Left lobe of liver (tissue), 2 donors: ENCODE measurements at regions not wholly inside any gene's neighbourhood (a gene's known extent, or its start where the extent isn't known, plus 50 kb on each side); places are given as distances from the start of the nearest gene placed in this dataset.

ENCODE experiments used
- ATAC-seq: fragments of 200-7000 bp; cut with Tn5 transposase; one replicate; pipeline ENCODE4 v1.9.1; 2020; ENCODE audit warnings: mild to moderate bottlenecking, moderate library complexity
- DNase-seq: peaks from one replicate; pipeline ENCODE4 v3.0.0-alpha.2; 2020; ENCODE audit warnings: low spot score
- donor health status: DM: no; HTN: no; CAD: no; lungs with moderate emphysema.
- donor health status: DM: no; HTN: yes; CAD: no.

DNA sequence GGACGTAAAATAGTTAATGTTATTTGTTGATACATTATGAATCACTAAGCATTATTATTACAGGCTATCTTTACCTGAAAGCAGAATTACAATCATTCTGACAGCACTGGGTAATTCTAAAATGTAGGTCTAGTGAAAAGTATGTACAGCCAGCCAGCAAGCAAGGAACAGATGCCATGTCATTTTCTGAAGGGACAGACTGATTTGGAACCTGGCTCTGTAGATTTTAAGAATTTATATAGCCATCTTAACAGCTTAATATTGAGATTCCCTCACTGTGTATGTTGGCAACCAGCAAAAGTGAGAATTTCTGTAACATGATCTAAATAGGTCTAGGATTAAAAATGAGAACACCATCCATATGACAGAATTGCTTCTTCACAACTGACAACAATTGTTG lies 359.4 kb downstream of the ZIC4 start:
- ATAC-seq (no peak), DNase-seq (no peak)

- DNase-seq (no peak), ATAC-seq (no peak)
Observed at GRCh38 chr3:147038481-147038880, 367.9 kb downstream of the ZIC4 start.

DNA sequence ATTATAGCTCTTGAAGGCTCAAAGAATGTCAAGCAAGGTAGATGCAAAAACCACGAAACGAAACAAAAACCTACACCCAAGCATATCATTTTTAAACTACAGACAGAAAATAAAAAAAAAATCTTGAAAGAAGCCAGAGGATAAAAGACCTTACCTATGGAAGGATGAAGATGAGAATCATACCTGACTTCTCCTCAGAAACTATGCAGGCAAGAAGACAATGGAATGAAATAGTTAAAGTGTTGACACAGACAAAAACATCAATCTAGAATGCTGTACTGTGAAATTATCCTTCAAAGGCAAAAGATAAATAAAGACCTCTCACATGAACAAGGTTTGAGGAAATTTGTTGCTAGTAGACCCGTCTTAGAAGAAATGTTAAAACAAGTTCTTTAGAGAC lies 372.0 kb downstream of the ZIC4 start:
- ATAC-seq (no peak), DNase-seq (no peak)

- no peak for DNase-seq
Observed at GRCh38 chr3:147030274-147030673, 376.1 kb downstream of the ZIC4 start.

DNA sequence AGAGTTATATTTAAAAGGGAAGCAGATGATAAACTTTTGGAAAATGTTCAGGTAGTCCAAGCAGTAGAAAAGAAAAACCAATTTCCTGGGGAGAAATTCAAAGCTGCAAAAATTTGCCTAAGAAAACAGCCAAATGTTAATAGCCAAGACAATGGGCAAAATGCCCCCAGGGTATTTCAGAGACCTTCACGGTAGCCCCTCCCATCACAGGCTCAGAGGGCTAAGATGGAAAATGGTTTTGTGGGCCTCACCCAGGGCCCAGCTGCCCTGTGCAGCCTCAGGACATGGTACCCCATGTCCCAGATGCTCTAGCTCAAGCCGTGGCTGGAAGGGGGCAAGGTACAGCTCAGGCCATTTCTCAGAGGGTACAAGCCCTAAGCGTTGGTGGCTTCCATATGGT lies 391.0 kb downstream of the ZIC4 start:
- no peak for DNase-seq
- ATAC-seq: no peak

More at GRCh38 chr3:147030274-147030673, 376.1 kb downstream of the ZIC4 start:
- no peak for ATAC-seq

DNA sequence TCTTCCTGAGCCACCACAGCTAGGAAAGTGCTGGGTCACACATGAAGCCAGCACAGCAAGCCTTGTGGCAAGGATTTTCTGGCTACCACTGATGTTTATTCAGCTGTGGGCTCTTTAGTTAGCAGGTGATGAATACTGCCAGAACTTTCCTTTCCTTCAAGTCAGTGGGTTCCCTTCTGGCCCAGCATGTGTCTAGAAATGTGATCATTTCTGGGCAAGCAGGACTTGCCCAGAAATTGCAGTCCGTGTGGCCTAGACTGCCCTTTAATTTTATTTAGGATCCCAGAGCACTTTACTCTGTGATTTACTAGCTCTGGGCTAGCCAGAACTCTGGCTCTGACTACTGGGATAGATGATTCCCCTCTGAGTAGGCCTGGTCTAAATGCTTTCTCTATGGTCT lies 397.5 kb downstream of the ZIC4 start:
- DNase-seq (no peak), ATAC-seq (no peak)

- no peak for ATAC-seq
- DNase-seq: no peak
Observed at GRCh38 chr3:147008458-147008857, 397.9 kb downstream of the ZIC4 start.

DNA sequence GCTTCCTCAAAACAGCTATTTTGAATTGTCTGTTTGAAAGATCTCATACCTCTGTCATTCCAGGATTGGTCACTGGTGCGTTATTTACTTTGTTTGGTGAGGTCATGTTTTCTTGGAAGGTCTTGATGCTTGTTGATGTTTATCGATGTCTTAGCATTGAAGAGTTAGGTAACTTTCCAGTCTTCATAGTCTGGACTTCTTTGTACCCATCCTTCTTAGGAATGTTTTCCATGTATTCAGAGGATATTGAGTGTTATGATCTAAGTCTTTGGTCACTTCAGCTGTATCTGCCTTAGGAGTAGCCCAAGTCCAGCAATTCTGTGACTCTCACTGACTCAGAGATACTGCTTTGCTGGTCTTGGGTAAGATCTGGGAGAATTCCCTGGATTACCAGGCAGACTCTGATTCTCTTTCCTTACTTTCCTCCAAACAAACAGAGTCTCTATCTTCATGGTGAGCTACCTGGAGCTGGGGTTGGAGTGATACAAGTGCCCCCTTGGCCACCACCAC lies 398.6 kb downstream of the ZIC4 start:
- ATAC-seq: no peak
- no peak for DNase-seq

DNA sequence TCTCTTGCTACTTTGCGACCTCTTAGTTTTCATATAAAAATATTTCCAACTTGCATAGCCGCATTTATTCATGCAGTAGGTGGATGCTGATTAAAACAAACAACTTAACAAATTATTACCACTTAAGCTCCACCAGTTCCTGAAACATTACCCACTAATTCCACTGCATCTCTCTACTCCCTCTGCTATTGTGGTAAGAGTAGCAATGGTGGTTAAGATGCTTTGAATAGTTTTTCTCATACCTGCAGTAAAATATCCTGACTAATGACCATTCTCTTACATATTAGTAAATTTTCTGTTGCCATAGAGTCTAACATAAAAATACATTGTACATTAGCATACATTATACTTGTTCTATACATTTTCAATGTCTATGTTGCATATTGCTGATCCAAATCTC lies 397.6 kb upstream of the PLSCR5 start:
- DNase-seq (no peak), ATAC-seq (no peak)

DNA sequence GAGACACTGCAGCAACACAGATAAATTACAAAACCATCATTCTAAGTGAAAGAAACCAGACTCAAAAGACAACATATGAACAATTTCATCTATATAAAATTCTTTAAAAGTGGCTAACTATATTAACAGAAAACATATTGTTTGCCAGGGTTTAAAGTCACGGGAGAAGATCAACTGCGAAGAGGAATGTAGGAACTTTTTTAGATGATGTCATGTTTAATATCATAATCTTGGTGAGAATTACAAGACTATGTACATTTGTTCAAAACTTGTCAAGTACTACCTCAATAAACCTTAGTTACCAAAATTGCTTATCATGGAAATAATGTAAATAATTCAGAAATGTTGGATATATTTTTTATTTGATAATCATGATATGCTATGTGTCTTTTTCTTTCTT lies 395.1 kb upstream of the PLSCR5 start:
- DNase-seq (no peak), ATAC-seq (no peak)

DNA sequence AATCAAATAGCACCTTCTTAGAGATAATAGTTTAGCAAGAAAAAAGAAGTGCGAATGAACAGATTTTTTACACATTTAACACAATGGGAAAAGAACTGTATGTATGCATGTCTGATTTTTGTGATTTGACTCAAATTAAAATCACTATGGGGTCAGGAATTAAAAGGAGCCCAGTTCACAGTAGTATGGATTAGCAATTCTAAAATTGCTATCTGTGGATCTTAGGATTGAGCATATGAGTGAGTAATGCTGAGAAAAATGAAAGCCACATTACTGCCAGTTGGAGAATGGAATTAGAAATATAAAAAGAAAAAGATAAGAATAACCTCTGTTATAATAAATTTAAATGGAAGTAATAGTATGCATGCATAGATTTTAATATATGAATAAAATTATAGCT lies 386.8 kb upstream of the PLSCR5 start:
- DNase-seq (no peak), ATAC-seq (no peak)

GRCh38 chr3:146975476-146975875 lies 370.3 kb upstream of the PLSCR5 start:
- ATAC-seq (no peak), DNase-seq (no peak)

- no peak for ATAC-seq
Observed at GRCh38 chr3:146975032-146975431, 369.9 kb upstream of the PLSCR5 start.

DNA sequence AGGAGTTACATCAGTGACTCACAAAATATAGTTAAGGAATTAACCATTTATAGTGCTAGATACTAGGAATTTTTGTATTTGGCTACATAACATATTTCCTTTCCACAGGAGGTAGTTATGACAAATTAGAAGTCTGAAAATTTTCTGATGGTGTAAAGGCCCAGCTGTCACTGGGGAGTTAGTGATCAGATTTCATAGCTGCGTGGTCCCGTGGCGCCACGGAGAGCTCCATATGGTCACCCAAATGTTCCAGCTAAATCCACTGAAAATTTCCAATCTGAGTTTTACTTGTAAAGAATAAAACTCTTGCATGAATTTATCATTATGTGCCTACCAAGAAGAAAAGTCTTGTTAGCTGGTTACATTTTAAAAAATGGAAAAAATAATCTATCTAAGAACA lies 368.9 kb upstream of the PLSCR5 start:
- DNase-seq (no peak), ATAC-seq (no peak)

More at GRCh38 chr3:146975032-146975431, 369.9 kb upstream of the PLSCR5 start:
- no peak for DNase-seq

- no peak for ATAC-seq
- DNase-seq: no peak
Observed at GRCh38 chr3:146972726-146973125, 367.6 kb upstream of the PLSCR5 start.

GRCh38 chr3:146970236-146970635 lies 365.1 kb upstream of the PLSCR5 start:
- ATAC-seq (no peak), DNase-seq (no peak)

- ATAC-seq (no peak), DNase-seq (no peak)
Observed at GRCh38 chr3:146969356-146969755, 364.2 kb upstream of the PLSCR5 start.

DNA sequence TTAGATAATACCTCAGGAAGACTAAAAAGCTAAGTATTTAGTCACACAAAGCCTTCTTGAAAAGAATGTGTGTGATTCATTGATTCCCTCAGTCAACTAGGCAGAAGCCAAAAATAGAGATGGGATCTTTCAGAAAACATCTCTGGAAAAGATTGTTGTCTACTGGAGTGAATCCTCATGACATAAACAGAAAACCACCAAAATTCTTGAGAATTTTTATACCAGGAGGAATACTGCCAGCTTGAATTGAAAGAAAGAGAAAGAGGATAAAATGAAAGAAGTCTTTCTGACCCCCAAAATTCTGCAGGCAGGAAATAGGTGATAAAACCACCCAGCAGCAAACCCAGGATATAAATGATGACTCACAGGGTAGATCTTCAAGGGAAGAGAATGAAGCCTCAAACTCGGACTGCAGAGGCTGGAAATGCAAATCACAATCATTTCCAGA lies 363.1 kb upstream of the PLSCR5 start:
- ATAC-seq (no peak), DNase-seq (no peak)

GRCh38 chr3:146967783-146968182 lies 362.6 kb upstream of the PLSCR5 start:
- no peak for ATAC-seq
- DNase-seq: no peak

- ATAC-seq (no peak), DNase-seq (no peak)
Observed at GRCh38 chr3:146966124-146966523, 361.0 kb upstream of the PLSCR5 start.

- ATAC-seq: no peak
Observed at GRCh38 chr3:146953511-146953981, 348.4 kb upstream of the PLSCR5 start.

GRCh38 chr3:146948985-146949384 lies 343.8 kb upstream of the PLSCR5 start:
- no peak for DNase-seq
- no peak for ATAC-seq

More at GRCh38 chr3:146953511-146953981, 348.4 kb upstream of the PLSCR5 start:
- DNase-seq: no peak

DNA sequence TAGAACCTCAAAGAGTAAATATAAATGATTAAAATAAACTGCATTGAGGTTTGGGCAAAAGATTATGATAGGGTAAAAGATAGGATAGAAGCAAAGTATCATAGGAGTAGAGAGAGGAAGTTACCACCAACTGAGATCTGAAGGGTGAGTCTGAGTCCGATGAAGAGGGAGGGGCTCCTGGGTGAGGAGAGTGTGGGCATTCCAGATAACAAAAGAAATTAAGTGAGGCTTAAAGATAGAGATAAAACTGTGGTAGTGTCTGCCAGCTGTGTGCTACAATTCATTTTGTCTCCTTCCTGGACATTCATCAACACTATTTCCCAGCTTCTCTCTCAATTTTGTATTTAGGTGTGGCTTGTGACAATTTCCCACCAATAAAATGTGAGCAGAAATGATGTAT lies 343.0 kb upstream of the PLSCR5 start:
- ATAC-seq (no peak), DNase-seq (no peak)
